DOHH2 (cell line): ENCODE measurements at regions not wholly inside any gene's neighbourhood (a gene's known extent, or its start where the extent isn't known, plus 50 kb on each side); places are given as distances from the start of the nearest gene placed in this dataset.

Source experiments
- EZH2phosphoT487 ChIP-seq: fragments of 200-600 bp; sonication (generic); IDR thresholded peaks from 2 replicates; pipeline ENCODE4 v1.6.1; 2017; ENCODE audit warnings: borderline replicate concordance, mild to moderate bottlenecking, antibody characterized with exemption, low read length, moderate library complexity, mixed read lengths
- TF ChIP-seq, protein P1 (sequence below): fragments of 200-600 bp; sonication (generic); IDR thresholded peaks from one replicate; pipeline ENCODE4 v1.5.1; 2014; ENCODE audit warnings: antibody characterized with exemption, mild to moderate bottlenecking, low read depth, low read length; ENCODE audit not compliant: poor library complexity, severe bottlenecking

DNA sequence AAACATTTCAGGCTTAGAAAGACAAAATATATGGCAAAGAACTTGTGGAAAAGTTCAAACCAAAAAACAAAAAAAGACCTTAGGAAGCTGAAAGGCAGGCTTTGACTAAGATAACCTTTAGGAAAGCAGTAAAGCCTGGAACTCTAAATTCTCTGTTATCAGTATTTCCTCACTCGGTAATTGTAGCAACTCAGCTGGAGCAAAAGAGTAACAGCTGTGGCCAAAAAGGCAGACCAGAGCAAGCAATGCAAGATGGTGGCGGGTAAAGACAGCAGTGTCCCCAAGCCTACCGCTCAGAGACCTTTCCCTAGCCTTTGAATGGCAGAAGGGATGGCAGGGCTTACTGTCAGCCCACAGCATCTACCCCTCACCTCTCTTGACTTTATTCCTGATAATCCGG is 63.1 kb upstream of the KLHL13 start:
- TF ChIP-seq, protein P1, sequence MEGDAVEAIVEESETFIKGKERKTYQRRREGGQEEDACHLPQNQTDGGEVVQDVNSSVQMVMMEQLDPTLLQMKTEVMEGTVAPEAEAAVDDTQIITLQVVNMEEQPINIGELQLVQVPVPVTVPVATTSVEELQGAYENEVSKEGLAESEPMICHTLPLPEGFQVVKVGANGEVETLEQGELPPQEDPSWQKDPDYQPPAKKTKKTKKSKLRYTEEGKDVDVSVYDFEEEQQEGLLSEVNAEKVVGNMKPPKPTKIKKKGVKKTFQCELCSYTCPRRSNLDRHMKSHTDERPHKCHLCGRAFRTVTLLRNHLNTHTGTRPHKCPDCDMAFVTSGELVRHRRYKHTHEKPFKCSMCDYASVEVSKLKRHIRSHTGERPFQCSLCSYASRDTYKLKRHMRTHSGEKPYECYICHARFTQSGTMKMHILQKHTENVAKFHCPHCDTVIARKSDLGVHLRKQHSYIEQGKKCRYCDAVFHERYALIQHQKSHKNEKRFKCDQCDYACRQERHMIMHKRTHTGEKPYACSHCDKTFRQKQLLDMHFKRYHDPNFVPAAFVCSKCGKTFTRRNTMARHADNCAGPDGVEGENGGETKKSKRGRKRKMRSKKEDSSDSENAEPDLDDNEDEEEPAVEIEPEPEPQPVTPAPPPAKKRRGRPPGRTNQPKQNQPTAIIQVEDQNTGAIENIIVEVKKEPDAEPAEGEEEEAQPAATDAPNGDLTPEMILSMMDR, result no peak
- TF ChIP-seq EZH2phosphoT487, result no peak
